MCF 10A (cell line): ENCODE measurements at regions not wholly inside any gene's neighbourhood (a gene's known extent, or its start where the extent isn't known, plus 50 kb on each side); places are given as distances from the start of the nearest gene placed in this dataset.

ENCODE experiments used
- BruUV-seq: library from RNA; stranded (reverse); fragments of 400-500 nt; replicated peaks from 2 replicates; lab custom pipeline; 2021; lab: Mats Ljungman, UMichigan
- CTCF ChIA-PET: fragments of 300-600 bp; sonication (Branson Sonifier 250); formaldehyde crosslinking; extraction: SDS; loops from one replicate; lab custom pipeline; 2021; ENCODE audit warnings: antibody characterized with exemption, inconsistent platforms; lab: Yijun Ruan, JAX
- POLR2A ChIA-PET: fragments of 300-600, 350-650 bp; sonication (Branson Sonifier 250); formaldehyde crosslinking; extraction: SDS; loops from one replicate; lab custom pipeline; 2020; ENCODE audit warnings: antibody characterized with exemption, inconsistent platforms; lab: Yijun Ruan, JAX
- DNase-seq: peaks from one replicate; pipeline ENCODE4 v3.0.0-alpha.2; 2018; ENCODE audit not compliant: unreplicated experiment
- H3K27ac Mint-ChIP-seq: one replicate; pipeline ENCODE4 v1.8.0; 2022; ENCODE audit warnings: mild to moderate bottlenecking, low read depth, mixed read lengths; ENCODE audit not compliant: unreplicated experiment
- H3K27me3 Mint-ChIP-seq: one replicate; pipeline ENCODE4 v1.8.0; 2022; ENCODE audit warnings: mixed read lengths; ENCODE audit not compliant: insufficient read depth, unreplicated experiment
- H3K36me3 Mint-ChIP-seq: one replicate; pipeline ENCODE4 v1.8.0; 2022; ENCODE audit warnings: mild to moderate bottlenecking, moderate library complexity, mixed read lengths; ENCODE audit not compliant: insufficient read depth, unreplicated experiment
- H3K4me1 Mint-ChIP-seq: one replicate; pipeline ENCODE4 v1.8.0; 2022; ENCODE audit warnings: mixed read lengths; ENCODE audit not compliant: insufficient read depth, unreplicated experiment
- H3K4me3 Mint-ChIP-seq: one replicate; pipeline ENCODE4 v1.8.0; 2022; ENCODE audit warnings: mild to moderate bottlenecking, moderate library complexity, mixed read lengths; ENCODE audit not compliant: unreplicated experiment
- H3K9me3 Mint-ChIP-seq: one replicate; pipeline ENCODE4 v1.8.0; 2022; ENCODE audit warnings: mixed read lengths; ENCODE audit not compliant: unreplicated experiment
- intact Hi-C: fragments of 100-400 bp; cut with micrococcal nuclease; formaldehyde crosslinking; loops from 2 replicates; pipeline ENCODE4 v1.14.1; 2022
- TF ChIP-seq, protein P1 (sequence below): fragments of 200-600 bp; IDR thresholded peaks from one replicate; pipeline ENCODE4 v1.8.0; 2022; ENCODE audit warnings: antibody characterized with exemption, mild to moderate bottlenecking; ENCODE audit not compliant: unreplicated experiment

DNA sequence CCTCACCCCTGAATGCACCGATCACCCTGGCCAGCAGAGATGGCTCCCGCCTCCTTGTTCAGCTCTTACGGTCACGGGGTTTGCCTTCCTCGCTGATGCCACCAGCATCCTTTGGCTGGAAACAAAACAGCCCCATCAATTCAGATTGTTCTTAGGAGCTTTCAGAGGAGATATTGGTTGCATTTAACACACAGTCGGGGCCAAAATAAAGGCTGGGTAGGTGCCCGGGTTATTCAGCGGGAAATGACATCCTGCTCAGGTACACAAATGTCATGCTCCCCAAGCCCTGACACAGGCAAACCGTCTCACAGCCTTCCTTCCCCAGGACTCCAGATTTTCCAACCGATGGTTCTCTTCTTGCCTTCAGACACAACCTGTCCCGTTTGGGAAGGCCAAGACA lies 62.4 kb upstream of the MEF2A start:
- TF ChIP-seq, protein P1, sequence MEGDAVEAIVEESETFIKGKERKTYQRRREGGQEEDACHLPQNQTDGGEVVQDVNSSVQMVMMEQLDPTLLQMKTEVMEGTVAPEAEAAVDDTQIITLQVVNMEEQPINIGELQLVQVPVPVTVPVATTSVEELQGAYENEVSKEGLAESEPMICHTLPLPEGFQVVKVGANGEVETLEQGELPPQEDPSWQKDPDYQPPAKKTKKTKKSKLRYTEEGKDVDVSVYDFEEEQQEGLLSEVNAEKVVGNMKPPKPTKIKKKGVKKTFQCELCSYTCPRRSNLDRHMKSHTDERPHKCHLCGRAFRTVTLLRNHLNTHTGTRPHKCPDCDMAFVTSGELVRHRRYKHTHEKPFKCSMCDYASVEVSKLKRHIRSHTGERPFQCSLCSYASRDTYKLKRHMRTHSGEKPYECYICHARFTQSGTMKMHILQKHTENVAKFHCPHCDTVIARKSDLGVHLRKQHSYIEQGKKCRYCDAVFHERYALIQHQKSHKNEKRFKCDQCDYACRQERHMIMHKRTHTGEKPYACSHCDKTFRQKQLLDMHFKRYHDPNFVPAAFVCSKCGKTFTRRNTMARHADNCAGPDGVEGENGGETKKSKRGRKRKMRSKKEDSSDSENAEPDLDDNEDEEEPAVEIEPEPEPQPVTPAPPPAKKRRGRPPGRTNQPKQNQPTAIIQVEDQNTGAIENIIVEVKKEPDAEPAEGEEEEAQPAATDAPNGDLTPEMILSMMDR = no peak
- DNase-seq = no peak
- peaks cover 6% of the 10 kb centered on the region for H3K9me3 Mint-ChIP-seq
- no peaks in the 10 kb centered on the region for H3K36me3 Mint-ChIP-seq
- BruUV-seq = no TSS peak
- peaks cover 16% of the 10 kb centered on the region for H3K4me1 Mint-ChIP-seq
- no peak overlapping the region for H3K27ac Mint-ChIP-seq
- ChIA-PET CTCF (interaction anchor here (0.6 to 1.6 kb wide), 3 partner anchors 20 to 201 kb away, joined by 3 to 8 read pairs (median 3); no protein-coding TSS in a partner anchor), POLR2A (interaction anchor here (2.0 kb wide), 1 partner anchor 27 kb away, joined by 6 read pairs; no protein-coding TSS in a partner anchor)
- no peaks in the 10 kb centered on the region for H3K27me3 Mint-ChIP-seq
- intact Hi-C loops = no loop called here
- no peak overlapping the region for H3K4me3 Mint-ChIP-seq

DNA sequence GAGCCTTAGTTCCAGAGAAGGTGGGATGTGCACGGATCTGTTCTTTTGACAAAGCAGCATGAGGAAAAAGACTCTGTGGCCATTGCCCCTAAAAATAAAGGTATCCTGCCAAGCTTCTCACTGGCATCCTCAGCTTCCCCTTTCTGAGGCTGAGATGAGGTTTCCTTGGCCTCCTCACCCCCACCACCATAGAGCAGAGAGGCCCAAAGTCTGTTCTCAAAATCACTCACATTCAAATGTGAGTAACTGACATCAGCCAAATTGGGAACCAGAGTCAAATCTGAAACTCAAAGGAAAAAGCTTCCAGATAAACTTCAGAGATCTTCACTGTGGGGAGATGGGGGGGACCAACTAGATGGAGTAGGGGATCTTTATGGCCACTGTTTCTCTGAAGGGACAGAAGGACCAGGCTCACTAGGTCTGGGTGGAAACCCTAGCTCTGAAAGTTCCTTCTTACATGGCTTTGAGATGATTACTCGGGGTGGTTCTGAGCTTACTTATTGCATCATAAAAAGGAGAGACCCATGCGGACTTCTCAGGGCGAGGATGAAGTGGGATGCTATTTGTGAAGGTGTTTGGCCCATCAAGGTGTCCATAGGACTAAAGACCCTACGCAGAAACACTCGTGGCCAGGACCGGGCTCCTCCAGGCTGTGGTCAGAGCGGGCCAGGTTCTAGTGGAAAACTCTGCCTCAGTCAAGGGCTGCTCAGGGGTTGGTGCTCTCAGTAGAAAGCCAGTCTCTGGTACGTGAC lies 61.5 kb upstream of the MEF2A start:
- Mint-ChIP-seq H3K36me3 (no peaks in the 10 kb centered on the region), H3K4me3 (no peak overlapping the region), H3K4me1 (peaks cover 16% of the 10 kb centered on the region), H3K27me3 (no peaks in the 10 kb centered on the region), H3K9me3 (no peaks in the 10 kb centered on the region), H3K27ac (no peak overlapping the region)
- CTCF ChIA-PET = interaction anchor here (0.6 to 1.6 kb wide), 4 partner anchors 12 to 63 kb away, joined by 3 read pairs; no protein-coding TSS in a partner anchor
- TF ChIP-seq, protein P1 = no peak
- POLR2A ChIA-PET = interaction anchor here (0.6 to 2.0 kb wide), 5 partner anchors 18 to 341 kb away, joined by 3 to 9 read pairs (median 5); no protein-coding TSS in a partner anchor
- intact Hi-C loops = no loop called here
- DNase-seq = no peak
- BruUV-seq = no TSS peak

DNA sequence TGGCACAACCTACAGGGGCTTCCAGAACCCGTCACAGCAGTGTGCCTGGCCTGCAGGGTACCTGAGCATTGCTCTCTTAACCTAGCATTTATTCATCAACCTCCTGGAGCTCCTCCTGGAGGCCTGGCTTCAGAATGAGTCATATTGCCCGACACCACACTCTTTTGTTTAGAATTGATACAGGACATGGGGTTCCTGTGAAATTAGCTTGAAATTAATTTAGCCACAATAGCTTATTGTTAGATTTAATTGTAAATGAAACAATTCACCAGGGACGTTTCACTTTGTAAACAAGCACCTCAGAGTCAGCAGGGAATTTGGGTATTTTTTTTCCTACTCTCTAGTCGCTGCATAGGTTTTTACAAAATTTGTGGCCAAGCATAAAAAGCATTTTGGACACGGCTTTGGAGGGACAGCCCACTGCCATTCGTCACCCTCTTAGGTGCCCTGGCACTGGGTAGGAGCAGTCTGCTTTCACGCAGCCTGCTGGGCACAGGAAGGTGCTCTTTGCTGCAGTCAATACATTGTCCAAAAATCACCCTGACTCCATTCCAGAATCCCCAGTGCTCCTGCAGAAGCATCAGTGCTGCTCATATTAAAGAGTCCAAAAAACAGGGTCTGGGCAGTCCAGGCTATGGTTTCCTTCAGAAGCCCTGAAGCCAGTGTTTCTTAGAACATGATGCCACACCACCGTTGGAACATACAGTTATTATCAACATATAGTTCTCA lies 60.8 kb upstream of the MEF2A start:
- H3K27me3 Mint-ChIP-seq = no peaks in the 10 kb centered on the region
- H3K4me3 Mint-ChIP-seq = no peak overlapping the region
- TF ChIP-seq, protein P1 = no peak
- ChIA-PET POLR2A (interaction anchor here (0.6 to 2.0 kb wide), 5 partner anchors 19 to 340 kb away, joined by 3 to 9 read pairs (median 5); no protein-coding TSS in a partner anchor), CTCF (interaction anchor here (0.6 to 1.6 kb wide), 6 partner anchors 11 to 100 kb away, joined by 3 to 6 read pairs (median 3); no protein-coding TSS in a partner anchor)
- H3K36me3 Mint-ChIP-seq = no peaks in the 10 kb centered on the region
- no peak overlapping the region for H3K27ac Mint-ChIP-seq
- DNase-seq = peak; percentile 59
- no TSS peak for BruUV-seq
- H3K9me3 Mint-ChIP-seq = no peaks in the 10 kb centered on the region
- intact Hi-C loops = no loop called here
- peaks cover 16% of the 10 kb centered on the region for H3K4me1 Mint-ChIP-seq

DNA sequence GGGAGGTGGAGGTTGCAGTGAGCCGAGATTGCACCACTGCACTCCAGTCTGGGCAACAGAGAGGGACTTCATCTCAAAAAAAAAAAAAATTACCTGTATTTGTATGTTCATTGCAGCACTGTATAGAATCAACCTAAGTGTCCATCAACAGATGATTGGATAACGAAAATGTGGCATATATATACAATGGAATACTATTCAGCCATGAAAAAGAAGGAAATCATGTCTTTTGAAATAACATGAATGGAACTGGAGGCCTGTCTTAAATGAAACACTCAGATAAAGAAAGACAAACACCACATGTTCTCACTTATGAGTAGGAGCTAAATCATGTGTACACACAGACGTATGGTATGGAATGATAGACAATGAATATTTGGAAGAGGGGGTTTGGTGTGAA lies 59.4 kb upstream of the MEF2A start:
- H3K4me3 Mint-ChIP-seq = no peak overlapping the region
- no peak for DNase-seq
- no peaks in the 10 kb centered on the region for H3K36me3 Mint-ChIP-seq
- intact Hi-C loops = no loop called here
- TF ChIP-seq, protein P1 = no peak
- H3K27ac Mint-ChIP-seq = no peak overlapping the region
- no peaks in the 10 kb centered on the region for H3K9me3 Mint-ChIP-seq
- H3K4me1 Mint-ChIP-seq = peaks cover 16% of the 10 kb centered on the region
- CTCF ChIA-PET = interaction anchor here (0.7 to 1.9 kb wide), 4 partner anchors 44 to 250 kb away, joined by 3 to 6 read pairs (median 4); no protein-coding TSS in a partner anchor
- POLR2A ChIA-PET = interaction anchor here (0.9 kb wide), 1 partner anchor 9 kb away, joined by 4 read pairs; no protein-coding TSS in a partner anchor
- H3K27me3 Mint-ChIP-seq = no peaks in the 10 kb centered on the region
- BruUV-seq = no TSS peak
